22Rv1 (cell line): ENCODE measurements at regions not wholly inside any gene's neighbourhood (a gene's known extent, or its start where the extent isn't known, plus 50 kb on each side); places are given as distances from the start of the nearest gene placed in this dataset.

Experiments used
- ZFX ChIP-seq: fragments of 450-650 bp; IDR thresholded peaks from 2 replicates; pipeline ENCODE4 v1.6.1; 2017; ENCODE audit warnings: antibody characterized with exemption, borderline replicate concordance
- TF ChIP-seq, protein P1 (sequence below): fragments of 450-650 bp; IDR thresholded peaks from 2 replicates; pipeline ENCODE4 v1.5.1; 2017; ENCODE audit warnings: mild to moderate bottlenecking

GRCh38 chr3:78052746-78053145 lies 1012.8 kb downstream of the ROBO2 start:
- TF ChIP-seq, protein P1, sequence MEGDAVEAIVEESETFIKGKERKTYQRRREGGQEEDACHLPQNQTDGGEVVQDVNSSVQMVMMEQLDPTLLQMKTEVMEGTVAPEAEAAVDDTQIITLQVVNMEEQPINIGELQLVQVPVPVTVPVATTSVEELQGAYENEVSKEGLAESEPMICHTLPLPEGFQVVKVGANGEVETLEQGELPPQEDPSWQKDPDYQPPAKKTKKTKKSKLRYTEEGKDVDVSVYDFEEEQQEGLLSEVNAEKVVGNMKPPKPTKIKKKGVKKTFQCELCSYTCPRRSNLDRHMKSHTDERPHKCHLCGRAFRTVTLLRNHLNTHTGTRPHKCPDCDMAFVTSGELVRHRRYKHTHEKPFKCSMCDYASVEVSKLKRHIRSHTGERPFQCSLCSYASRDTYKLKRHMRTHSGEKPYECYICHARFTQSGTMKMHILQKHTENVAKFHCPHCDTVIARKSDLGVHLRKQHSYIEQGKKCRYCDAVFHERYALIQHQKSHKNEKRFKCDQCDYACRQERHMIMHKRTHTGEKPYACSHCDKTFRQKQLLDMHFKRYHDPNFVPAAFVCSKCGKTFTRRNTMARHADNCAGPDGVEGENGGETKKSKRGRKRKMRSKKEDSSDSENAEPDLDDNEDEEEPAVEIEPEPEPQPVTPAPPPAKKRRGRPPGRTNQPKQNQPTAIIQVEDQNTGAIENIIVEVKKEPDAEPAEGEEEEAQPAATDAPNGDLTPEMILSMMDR, result no peak
- no peak for TF ChIP-seq ZFX
